GDM1 (cell line): ENCODE measurements at regions not wholly inside any gene's neighbourhood (a gene's known extent, or its start where the extent isn't known, plus 50 kb on each side); places are given as distances from the start of the nearest gene placed in this dataset.

Experiments
- DNase-seq: peaks from one replicate; lab custom pipeline; 2025; lab: John Stamatoyannopoulos, UW

DNA sequence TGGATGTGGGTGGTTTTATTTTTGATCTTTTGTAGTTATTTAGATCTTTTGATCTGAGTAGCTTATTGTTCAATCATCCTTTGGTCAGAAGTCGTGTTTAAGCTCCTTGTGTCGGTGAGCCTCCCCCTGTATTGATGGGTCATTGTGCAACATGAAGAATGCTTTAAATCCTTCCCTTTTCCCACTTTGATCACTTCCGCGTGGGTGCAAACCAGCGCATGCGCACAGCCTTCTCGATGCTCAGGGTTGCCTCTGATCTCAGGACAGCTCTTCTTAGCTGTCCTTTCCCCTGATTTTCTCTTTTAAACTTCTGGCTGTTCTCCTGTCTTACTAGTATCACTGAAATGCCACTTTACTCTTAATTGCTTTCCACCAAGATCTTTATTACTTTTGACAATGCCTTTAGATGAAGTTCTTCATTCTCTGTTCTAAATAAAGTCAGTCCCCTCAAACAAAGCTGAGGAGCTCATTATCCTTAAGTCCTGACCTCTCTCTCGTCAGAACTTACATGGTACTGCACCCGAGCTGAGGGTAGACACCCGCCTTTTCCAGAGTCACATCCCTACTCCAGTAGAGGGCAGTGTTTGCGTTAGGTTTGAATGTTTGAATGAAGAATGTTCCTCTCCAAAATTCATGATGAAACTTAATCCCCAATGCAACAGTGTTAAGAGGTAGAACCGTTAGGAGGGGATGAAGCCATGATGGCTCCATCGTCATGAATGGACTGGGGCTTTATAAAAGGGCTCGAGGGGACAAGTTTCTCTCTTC lies 547.9 kb upstream of the TMPRSS15 start:
- peak; percentile 24 for DNase-seq

DNA sequence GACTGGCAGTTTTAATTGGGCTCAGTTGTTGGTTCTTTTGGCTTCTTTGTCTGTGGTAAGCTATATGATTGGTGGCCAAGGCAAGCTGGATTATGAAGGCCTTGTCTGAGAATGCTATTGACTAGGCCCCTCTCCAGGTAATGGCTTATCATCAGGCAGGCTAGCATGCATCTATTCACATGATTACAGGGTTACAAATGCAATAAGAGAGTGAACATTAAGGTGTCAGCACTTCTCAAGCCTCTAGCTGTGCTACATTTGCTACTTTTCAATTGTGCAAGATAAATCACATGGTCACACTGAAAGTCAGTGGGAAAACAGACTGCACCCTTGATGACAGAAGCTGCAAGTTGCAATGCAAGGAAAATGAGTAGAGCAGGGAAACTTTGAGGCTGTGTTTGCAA lies 550.9 kb upstream of the TMPRSS15 start:
- DNase-seq: no peak

DNA sequence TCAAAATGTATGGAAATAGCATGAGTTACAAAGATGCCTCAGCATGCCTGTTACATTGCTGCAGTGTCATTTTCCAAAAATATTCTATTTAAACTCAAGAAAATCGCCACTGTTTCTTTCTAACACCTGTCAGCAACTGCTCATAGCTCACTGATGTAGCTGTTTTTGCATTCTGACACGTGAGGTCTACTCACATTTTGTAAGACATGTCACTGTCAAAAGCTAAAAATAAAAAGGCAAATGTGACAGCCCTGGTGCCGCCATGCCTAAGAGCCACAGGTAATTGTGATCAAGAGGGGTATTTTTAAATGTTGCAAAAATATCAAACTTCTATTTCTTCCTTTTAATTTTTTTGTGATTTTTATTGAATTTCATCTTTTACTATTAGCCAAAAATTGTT lies 556.2 kb upstream of the TMPRSS15 start:
- no peak for DNase-seq

DNA sequence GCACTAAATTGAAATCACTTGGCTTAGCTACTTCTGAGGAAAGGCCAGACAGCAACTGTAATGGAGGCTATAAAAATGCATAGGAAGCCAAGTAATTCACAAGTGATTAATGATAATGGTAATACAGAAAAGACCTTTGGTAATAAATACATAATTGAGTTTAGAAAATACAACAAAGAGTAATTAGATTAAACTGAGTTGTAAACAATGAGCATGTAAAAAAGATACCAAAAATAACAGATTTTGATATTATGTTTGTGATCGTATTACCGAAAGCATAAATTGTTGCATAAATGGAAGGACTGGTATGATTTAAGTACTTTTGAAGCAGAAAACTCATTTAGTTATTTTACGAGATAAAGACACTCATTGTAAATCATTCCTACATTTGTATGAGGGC lies 556.7 kb upstream of the TMPRSS15 start:
- DNase-seq: no peak

DNA sequence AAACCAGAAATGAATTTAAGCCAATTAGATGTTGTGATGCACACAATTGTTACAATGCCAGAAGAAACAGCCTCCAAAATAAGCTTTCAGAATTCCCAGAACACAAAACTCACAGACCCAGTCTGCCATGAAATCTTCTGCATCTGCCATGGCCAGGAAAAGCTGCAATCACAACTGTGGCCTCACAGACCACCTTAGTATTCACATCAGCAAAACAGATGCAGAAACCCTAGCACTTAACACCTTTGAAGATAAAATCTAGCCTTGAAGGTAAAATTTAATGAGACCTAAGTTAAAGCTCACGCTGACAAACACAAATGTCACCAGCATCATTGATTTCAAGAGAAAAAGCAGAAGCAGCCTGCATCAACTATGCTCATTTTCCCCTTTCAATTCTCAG lies 566.8 kb upstream of the TMPRSS15 start:
- DNase-seq: no peak

DNA sequence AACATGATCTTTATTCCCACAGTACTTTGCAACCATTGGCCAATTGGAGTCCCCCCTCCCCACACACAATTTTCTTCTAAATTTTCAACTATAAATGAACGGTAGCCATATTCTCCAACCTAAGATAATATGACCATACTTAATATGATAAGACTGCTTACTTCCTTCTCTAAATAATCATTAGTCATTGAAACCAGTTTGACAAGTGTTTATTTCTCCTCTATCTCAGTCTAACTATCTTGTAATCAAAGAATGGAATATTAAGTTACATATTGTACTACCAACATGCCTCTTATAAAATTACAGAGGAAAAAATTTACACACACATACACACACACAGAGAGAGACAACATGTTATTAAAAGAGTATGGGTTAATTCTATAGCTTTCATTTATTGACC lies 567.4 kb upstream of the TMPRSS15 start:
- DNase-seq: no peak

DNA sequence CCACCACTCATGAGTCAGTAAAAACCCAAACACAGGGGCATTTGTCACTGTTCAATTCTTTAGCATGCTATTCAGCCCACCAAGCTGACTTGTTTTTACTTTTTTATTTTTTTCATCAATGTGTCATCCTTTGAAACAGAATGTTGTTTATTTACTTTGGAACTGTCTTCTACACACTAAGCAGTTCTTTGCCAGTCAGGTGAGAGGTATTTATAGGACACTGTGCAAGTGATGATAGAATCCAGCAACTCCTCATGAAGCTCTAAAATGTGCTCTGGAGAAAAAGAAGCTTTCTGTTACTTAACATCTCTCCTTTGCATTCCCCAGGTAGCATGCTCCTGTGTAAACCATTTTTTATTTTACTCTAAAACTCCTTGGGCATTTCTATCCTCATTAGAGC lies 582.0 kb upstream of the TMPRSS15 start:
- DNase-seq: no peak

DNA sequence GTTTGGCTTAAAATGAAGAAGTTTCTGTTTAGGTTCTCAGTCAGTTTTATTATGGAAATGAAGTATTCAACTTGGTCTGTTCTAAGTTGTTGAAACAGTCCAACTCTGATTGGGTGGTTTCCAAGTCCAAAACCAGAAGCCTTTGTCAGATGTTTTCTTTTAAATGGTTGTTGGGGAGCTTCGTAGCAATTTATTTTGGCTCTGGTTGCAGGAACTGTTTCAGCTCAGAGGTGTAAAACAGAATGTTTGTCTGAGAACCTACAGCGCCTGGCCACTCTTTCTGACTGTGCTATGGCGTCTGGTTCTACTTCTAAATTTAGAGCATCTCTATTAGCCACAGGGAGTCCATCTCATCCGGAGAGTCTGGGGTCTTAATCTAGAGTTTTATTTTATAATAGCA lies 582.6 kb upstream of the TMPRSS15 start:
- no peak for DNase-seq

DNA sequence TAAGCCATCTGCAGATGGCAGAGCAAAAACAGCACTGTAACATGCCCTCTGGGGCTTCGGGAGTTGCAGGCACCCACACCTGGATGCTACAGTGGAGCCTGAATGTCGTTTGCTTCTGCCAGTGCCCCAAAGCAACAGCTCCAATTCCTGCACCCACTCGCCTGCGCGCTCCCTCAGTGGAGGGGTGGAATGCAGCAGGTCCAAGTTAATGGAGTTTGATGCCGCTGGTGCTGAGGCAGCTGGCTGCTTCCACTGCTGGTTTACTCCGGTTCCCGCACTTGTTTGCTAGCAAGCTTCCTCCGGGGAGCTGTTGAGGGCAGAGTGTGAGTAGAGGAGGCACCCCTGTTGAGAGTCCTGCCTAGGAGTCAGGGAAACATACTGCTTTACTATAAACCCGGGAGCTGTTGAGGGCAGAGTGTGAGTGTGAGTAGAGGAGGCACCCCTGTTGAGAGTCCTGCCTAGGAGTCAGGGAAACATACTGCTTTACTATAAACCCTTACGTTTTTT lies 584.0 kb upstream of the TMPRSS15 start:
- DNase-seq: no peak

DNA sequence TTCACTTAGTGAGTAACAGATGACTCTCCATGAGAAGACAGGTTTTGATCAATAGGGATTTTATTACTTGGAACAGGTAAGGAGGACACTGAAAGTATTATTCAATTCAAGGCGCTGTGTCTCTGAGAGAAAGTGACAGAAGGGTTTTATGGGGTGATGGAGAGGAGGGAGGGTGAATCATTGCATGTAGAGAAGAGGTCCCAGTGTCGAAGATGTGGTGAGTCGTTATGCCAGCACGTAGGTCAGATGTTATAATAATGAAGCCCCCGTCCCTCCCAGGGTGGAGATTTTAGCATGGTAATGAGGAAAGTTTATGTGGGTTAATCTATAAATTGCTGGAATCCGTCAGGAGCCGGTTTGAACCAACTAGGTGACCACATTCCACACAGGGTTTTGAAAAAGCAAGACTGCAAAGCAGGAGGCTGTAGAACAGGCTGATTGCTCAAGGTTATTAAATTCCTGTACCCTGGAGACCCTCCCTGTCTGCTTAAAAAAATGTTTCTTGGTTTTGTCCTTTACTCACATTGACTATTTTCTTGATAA lies 586.4 kb upstream of the TMPRSS15 start:
- no peak for DNase-seq

DNA sequence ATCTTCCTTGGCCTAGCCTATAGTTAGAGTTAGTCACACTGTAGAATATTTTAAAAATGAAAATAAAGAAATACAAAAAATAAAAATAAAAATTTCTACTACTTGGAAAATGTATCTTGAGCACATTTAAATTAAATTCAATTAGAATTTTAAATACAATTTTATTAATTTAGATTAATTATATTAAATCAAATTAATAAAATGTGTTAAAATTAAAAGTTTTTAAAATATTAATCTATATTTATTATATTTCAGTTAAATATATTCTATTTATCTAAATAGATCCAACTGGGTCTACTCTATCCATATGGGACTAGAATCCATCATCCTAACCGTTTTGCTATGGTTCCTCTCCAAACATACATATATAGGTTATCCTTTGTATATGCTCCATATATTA lies 588.3 kb upstream of the TMPRSS15 start:
- no peak for DNase-seq

DNA sequence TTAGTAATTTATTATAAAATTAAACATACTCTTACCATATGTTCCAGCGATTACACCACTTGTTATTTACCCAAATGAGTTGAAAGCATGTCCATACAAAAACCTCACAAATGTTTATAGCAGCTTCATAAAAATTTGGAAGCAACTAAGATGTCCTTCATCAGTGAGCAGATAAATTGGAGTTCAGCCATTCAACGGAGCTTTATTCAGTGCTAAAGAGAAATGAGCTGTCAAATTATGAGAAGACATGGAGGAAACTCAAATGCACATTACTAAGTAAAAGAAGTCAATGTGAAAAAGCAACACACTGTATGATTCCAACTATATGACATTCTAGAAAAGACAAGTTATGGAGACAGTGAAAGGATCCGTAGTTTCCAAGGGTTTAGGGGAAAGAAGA lies 606.7 kb upstream of the TMPRSS15 start:
- DNase-seq: no peak

DNA sequence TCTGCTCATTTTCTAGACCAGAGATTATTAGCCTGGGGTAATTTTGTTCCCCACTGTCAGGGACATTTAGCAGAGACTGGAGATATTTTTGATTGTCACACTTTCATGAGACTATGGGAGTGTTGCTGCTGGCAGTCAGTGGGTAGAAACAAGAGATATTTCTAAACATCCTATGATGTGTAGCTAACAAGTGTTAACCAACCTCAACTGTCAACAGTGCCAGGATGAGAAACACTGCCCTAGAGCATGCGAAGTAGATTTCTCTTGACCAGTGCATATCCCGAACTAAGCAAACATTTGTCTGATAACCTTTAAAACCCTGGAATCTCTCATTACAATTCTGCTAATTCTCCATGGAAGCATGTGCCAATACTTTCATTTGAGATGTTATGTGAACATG lies 607.4 kb upstream of the TMPRSS15 start:
- DNase-seq: no peak

DNA sequence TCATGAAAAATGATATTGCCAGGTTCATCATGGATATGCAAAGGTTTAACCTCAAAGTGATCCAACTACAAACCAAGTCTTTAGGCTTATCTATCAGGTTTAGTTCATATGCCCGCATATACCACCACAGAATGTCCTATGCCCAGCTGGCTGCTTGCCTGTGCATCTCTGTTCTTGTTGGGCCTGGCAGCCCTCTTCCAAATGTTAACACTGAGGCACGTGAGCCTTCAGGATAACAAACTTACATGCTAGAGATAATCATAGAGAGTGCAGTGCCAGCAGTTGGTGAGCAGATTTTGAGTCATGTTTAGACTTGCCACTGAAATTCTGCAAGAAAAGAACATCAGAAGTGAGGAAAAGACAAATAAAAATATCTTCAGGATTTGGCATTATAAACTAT lies 607.9 kb upstream of the TMPRSS15 start:
- no peak for DNase-seq

DNA sequence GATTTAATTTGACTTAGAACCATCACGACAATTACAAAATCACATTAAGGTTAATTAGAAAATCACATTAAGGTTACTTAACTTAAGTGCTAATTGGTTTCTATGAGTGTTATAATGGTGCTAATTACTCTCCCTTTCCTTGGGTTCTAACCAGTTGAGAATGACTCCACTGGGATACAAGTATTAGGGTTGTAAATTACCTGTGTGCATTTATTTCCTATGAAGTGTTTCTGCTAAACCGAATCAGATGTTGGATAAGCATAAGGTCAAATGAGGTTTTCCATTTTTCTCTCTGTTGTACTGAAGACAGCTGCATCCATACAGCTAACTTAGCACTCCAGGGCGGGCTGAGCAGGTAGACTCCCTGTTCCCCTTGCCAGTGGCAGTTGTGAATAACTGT lies 610.3 kb upstream of the TMPRSS15 start:
- DNase-seq: no peak

DNA sequence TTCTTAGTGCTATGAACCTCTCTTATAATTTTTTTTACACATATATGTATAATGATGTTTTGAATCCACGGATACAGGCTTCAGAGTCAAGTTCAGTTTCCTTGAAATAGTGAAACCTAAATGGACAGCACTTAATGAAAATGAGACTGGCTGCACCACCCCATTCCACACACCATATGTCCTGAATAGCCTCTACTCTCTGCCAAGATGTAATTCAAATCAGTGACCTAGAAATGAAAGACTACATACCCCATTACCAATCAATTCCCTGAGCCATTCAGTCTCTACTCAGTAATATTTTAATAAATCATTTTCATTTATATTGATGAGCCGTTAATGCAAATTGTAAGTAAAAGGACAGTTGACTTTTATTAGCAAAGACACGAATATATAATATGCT lies 614.9 kb upstream of the TMPRSS15 start:
- DNase-seq: no peak

DNA sequence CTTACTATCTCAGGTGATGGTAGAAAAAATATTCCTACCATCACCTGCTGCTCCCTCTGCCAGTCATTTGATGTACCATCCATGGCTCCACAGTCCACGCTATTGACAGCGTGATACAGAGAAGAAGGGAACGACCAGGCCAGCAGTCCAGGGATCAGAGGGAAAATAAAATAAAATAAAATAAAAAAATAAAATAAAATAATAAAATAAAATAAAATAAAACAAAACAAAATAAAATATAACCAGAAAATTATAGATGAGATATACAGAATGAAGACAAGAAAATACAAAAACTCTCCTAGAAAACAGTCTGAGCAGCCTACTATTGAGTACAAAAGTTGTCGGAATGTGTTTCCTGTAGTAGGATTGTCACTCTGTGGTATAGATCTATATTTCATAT lies 619.4 kb upstream of the TMPRSS15 start:
- DNase-seq: no peak

DNA sequence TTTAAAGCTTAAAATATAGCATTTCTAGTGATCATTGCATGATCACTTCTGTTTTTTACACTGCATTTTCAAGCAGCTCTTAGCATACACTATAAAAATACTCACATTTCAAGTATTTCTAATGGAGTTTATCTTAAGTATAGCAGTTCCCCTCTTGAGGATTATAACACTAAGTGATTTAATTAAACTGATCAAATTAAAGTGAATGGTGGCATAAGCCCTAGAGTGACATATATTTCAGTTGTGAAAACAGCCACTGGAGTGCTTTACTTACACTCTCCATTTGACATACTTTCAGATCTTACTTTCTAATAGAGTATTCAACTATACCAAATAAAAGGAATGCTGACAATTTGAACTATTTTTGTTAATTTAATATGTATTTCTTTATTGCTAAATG lies 623.3 kb upstream of the TMPRSS15 start:
- no peak for DNase-seq

DNA sequence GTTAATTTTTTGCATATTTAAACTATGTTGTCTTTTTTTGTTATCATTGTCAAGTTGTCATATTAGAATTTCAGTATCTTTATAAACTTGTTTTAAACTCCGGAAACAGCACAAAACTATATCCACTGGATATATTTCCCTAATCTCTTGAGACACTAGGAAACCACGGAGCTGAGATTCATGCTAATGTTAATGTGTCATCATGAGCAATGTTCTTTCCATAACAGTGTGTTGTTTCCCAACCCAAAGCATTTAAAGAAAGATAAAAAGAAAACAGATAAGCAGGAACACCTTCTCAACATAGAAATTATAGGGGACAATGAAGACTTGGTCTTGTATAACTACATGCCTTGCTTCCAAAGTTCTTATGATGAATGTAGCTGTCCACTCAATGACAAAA lies 626.2 kb upstream of the TMPRSS15 start:
- DNase-seq: no peak

DNA sequence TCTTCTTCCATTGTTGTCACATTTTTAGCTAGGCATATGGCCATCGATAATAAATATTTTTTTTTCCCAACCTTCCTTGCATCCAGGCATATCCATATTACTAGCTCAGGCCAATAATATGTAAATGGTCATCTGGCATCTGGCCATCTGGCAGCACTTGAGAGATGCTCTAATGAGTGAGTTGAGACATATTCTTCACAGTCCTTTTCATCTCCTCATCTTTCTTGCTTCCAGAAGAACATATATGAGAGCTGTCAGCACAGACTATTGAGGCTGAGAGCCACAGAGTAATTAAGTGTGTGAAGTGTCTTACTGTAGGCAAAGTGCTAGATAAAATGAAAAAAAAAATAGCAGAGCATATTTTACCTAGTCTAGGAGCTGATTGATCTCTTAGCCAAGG lies 628.4 kb upstream of the TMPRSS15 start:
- no peak for DNase-seq

DNA sequence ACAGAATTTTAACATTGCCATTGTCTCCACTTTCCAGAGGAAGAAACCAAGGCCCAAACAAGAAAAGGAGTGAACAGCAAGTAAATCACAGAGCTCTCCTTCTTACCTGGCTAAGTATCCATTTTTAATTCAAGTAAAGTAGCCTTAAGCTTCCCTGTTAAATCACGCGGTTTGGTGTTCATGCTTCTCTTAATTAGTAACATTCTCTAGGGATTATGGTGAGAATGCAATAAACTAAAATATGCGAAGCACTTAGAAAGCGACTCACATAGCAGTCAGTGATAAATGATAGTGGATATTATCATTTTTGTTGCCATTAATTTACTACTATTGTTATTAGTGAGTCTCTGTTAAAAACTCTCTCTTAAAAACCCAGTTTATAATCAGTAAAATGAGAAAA lies 630.5 kb upstream of the TMPRSS15 start:
- DNase-seq: no peak

DNA sequence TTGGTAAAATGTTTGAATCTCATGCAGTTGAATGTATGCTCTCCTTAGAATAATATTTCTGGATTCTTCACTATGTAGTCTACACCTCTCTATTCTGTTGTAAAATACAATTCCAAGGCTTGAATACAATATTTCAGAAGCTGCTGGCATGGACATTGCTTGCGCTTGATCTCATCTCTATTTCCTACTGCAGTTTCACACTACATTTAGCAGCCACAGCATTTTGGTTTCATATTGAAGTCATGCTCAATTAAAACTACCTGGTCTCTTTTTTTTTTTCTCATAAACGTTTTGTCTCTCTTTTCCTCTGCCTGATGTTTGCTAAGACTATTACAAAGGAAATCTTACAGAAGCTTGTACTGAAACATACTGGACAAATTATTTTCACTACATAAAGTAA lies 631.0 kb upstream of the TMPRSS15 start:
- no peak for DNase-seq

DNA sequence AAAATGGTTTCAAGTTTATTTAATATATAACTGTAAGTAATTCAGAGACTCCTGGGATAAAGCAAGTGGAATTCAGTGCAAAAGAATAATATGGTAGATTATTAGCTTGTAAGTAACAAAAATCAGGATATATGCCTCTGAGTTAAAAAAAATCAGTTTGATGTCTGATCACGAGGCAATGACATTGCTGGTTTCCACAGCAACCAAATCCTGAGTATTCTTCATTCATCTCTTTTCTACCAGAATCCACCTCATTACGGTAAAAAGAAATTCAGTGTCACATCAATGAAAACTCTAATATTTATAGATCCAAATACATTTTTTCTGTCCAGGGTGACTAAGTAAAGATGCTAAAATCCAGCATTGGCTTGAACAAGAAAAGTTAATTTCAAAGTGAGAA lies 642.3 kb upstream of the TMPRSS15 start:
- no peak for DNase-seq

DNA sequence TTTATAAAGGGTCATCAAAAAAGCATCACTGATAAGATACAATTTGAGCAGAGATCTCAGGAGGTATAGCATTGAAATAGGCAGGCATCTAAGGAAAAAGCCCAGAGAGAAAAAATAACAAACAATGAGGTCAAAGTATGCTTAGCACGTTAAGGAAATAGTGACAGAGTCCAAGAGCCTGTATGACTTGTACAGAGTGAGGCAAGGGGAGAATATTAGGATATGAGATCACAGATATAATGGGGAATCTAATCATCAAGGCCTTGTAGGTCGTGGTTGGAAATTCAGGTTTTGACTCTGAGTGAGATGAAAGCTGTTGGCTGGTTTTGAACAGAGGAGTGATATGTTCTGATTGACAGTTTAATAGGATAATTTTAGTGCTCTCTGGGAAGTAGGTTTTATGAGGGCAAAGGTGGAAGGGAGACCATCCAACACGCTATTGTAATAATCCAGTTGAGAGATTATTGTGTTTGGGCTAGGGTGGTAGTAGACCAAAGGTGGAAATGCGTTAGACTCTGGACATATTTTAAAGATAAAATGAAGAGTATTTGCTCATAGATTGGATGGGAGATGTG lies 644.6 kb upstream of the TMPRSS15 start:
- no peak for DNase-seq
